ENCODE measurements at regions not wholly inside any gene's neighbourhood (a gene's known extent, or its start where the extent isn't known, plus 50 kb on each side); places are given as distances from the start of the nearest gene placed in this dataset.
A peak's percentile ranks its signal among the peaks of the same experiment; 100 is the strongest.

DNA sequence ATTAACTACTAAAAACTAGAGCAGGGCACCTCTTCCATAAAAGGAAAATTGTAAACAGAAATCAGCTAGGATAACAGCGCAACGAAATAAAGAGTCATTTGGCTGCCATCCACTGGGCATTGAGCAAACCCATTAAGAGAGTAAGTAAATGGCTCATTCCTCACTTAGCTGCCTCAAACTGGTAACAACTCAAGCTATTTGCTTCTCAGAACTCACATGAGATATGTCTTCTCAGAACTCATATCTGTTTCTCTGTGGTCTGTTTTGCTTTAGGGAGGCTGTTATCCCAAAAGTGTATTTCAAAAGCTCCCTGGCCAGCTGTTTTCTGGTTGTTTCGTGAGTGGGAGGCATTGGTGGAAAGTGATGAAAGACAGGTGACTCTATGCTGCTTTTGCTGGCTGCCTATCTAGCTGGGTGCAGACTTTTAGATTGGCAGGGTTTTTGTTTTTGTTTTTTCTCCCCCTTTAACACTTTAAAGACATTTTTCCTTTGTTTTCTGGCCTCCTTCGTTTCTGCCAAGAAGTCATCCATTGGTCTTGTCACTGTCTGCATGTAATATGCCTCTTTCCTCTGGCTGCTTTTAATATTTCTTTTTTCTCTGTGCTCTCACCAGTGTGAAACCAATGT lies 269.2 kb upstream of the RGS18 start:
- Histone ChIP-seq H3K4me3 (ENCODE audit: low read length) (peak overlapping the region; percentile 38), H4K20me1 (ENCODE audit: insufficient read depth, low read length) (no peaks in the 10 kb centered on the region), H3K27me3 (ENCODE audit: low read depth, low read length) (no peaks in the 10 kb centered on the region), H3K79me2 (ENCODE audit: low read length) (no peaks in the 10 kb centered on the region), H3K4me1 (ENCODE audit: low read length) (peaks cover 45% of the 10 kb centered on the region), H3K9ac (ENCODE audit: low read length) (peak overlapping the region; percentile 66), H3K4me2 (ENCODE audit: low read length) (peak overlapping the region; percentile 65), H3K9me3 (ENCODE audit: insufficient read depth, low read length) (no peaks in the 10 kb centered on the region), H3K27ac (ENCODE audit: low read length) (peak overlapping the region; percentile 95), H3K36me3 (replicated peaks; ENCODE audit: low read depth, low read length) (peaks cover 34% of the 10 kb centered on the region), H2AFZ (ENCODE audit: low read depth, low read length) (peak overlapping the region; percentile 94)
- peak; percentile 45 for TF ChIP-seq CTCF (IDR thresholded peaks at IDR 0.05; ENCODE audit: low read depth, low read length)
- no peak for TF ChIP-seq EZH2phosphoT487 (IDR thresholded peaks at IDR 0.05; ENCODE audit: low read depth)

DNA sequence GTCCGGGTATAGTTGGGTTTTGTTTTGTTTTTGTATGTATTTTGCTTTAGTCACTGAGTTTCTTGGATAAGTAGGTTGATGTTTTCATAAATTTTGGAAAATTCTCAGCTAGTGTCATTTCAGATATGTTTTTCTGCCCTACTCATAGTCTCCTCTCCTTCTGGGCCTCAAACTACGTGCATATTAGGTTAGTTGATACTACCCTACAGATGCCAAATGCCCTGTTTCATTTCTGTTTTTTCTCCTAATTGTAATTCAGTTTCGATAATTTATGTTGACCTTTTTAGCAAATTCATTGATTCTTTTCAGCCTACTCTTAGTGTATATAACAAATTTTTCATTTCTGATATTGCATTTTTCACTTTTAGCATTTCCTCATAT lies 268.6 kb upstream of the RGS18 start:
- Histone ChIP-seq H3K27me3 (ENCODE audit: low read depth, low read length) (no peaks in the 10 kb centered on the region), H4K20me1 (ENCODE audit: insufficient read depth, low read length) (no peaks in the 10 kb centered on the region), H3K36me3 (replicated peaks; ENCODE audit: low read depth, low read length) (peaks cover 34% of the 10 kb centered on the region), H3K79me2 (ENCODE audit: low read length) (no peaks in the 10 kb centered on the region), H3K4me2 (ENCODE audit: low read length) (peak overlapping the region; percentile 65), H3K4me1 (ENCODE audit: low read length) (peaks cover 45% of the 10 kb centered on the region), H2AFZ (ENCODE audit: low read depth, low read length) (peak overlapping the region; percentile 94), H3K27ac (ENCODE audit: low read length) (peak overlapping the region; percentile 95), H3K4me3 (ENCODE audit: low read length) (peak overlapping the region; percentile 38), H3K9ac (ENCODE audit: low read length) (peak overlapping the region; percentile 66), H3K9me3 (ENCODE audit: insufficient read depth, low read length) (no peaks in the 10 kb centered on the region)
- no peak for TF ChIP-seq CTCF (IDR thresholded peaks at IDR 0.05; ENCODE audit: low read depth, low read length)
- TF ChIP-seq EZH2phosphoT487 (IDR thresholded peaks at IDR 0.05; ENCODE audit: low read depth), result no peak

DNA sequence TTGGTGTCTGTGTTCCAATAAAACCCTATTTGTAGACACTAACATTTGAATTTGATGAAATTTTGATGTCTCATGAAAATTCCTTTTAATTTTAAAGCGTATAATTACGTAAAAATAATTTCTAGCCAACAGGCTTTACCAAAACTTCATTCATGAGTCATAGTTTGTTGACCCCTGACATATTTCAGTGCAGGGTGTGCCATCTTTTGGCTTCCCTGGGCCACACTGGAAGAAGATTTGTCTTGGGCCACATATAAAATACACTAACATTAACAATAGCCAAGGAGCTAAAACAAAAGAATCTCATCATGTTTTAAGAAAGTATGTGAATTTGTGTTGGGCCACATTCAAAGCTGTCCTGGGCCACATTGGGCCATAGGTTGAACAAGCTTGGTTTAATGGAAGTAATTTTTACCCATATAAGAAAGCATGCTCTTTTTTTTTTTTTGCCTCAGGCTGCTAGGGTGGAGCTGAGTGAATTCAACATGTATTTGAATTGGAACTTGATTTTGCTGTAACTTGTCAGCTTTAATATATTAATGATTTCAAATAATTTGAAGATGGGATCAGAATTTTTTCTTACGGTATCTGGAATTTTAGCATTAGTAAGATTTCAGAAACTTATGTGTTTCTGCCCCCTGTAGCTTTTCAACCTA lies 267.7 kb upstream of the RGS18 start:
- Histone ChIP-seq H3K36me3 (replicated peaks; ENCODE audit: low read depth, low read length) (peaks cover 34% of the 10 kb centered on the region), H2AFZ (ENCODE audit: low read depth, low read length) (no peak overlapping the region; the same call in 1 of the 2 replicates), H4K20me1 (ENCODE audit: insufficient read depth, low read length) (no peaks in the 10 kb centered on the region), H3K9ac (ENCODE audit: low read length) (peak overlapping the region; percentile 8; the same call in 1 of the 2 replicates), H3K4me2 (ENCODE audit: low read length) (peak overlapping the region; percentile 65; the same call in 1 of the 2 replicates), H3K27ac (ENCODE audit: low read length) (peak overlapping the region; percentile 95), H3K79me2 (ENCODE audit: low read length) (no peaks in the 10 kb centered on the region), H3K4me1 (ENCODE audit: low read length) (peaks cover 45% of the 10 kb centered on the region), H3K9me3 (ENCODE audit: insufficient read depth, low read length) (no peaks in the 10 kb centered on the region), H3K4me3 (ENCODE audit: low read length) (no peak overlapping the region), H3K27me3 (ENCODE audit: low read depth, low read length) (no peaks in the 10 kb centered on the region)
- TF ChIP-seq EZH2phosphoT487 (IDR thresholded peaks at IDR 0.05; ENCODE audit: low read depth) (no peak), CTCF (IDR thresholded peaks at IDR 0.05; ENCODE audit: low read depth, low read length) (no peak)

DNA sequence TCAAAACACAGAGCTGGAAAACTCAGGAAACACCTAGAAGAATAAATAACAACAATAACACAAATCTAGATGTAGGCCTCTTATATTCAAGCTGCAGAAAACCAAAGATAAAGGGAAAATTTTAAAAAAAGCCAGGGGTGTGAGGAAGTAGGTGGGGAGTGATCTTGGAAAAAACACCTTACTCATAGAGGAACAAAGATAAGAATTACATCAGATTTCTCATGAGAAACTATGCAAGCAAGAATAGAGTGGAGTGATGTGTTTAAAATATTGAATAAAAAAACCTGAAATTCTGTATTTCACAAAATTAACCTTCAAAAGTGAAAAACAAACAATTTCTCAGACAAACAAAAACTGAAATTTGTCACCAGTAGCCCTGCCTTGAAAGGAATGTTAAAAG lies 265.5 kb upstream of the RGS18 start:
- no peak for TF ChIP-seq EZH2phosphoT487 (IDR thresholded peaks at IDR 0.05; ENCODE audit: low read depth)
- no peak for TF ChIP-seq CTCF (IDR thresholded peaks at IDR 0.05; ENCODE audit: low read depth, low read length)

More for the DNA sequence above, 265.5 kb upstream of the RGS18 start:
- no peak overlapping the region for H3K27ac ChIP-seq (ENCODE audit: low read length)
- H3K27me3 ChIP-seq (ENCODE audit: low read depth, low read length), result no peaks in the 10 kb centered on the region
- H3K4me3 ChIP-seq (ENCODE audit: low read length), result no peak overlapping the region
- peaks cover 32% of the 10 kb centered on the region for H3K4me1 ChIP-seq (ENCODE audit: low read length)
- H3K4me2 ChIP-seq (ENCODE audit: low read length), result no peak overlapping the region
- H3K79me2 ChIP-seq (ENCODE audit: low read length), result no peaks in the 10 kb centered on the region
- H2AFZ ChIP-seq (ENCODE audit: low read depth, low read length), result no peak overlapping the region
- H3K36me3 ChIP-seq (replicated peaks; ENCODE audit: low read depth, low read length), result peaks cover 29% of the 10 kb centered on the region
- no peak overlapping the region for H3K9ac ChIP-seq (ENCODE audit: low read length)
- H3K9me3 ChIP-seq (ENCODE audit: insufficient read depth, low read length), result no peaks in the 10 kb centered on the region
- H4K20me1 ChIP-seq (ENCODE audit: insufficient read depth, low read length), result no peaks in the 10 kb centered on the region
